Keratinocyte (primary cell): ENCODE measurements at regions not wholly inside any gene's neighbourhood (a gene's known extent, or its start where the extent isn't known, plus 50 kb on each side); places are given as distances from the start of the nearest gene placed in this dataset.

ENCODE experiments used
- CTCF ChIP-seq, 3 experiments: IDR thresholded peaks in 1 of 3; conservative IDR thresholded peaks in 1 of 3; optimal IDR thresholded peaks in 1 of 3; 2 replicates in 2 of 3; 3 replicates in 1 of 3; pipeline versions ENCODE3 to v1.5.1; 2011; ENCODE audit warnings: low read length in 3 of 3, mild to moderate bottlenecking in 3 of 3, moderate library complexity in 2 of 3, control low read depth in 1 of 3, inconsistent platforms in 1 of 3; ENCODE audit not compliant: insufficient read depth in 2 of 3; ENCODE audit errors: extremely low read depth in 1 of 3
- EZH2 ChIP-seq: IDR thresholded peaks from one replicate; pipeline ENCODE4 v1.6.1; 2012; ENCODE audit warnings: inconsistent platforms, mild to moderate bottlenecking, low read length, moderate library complexity

DNA sequence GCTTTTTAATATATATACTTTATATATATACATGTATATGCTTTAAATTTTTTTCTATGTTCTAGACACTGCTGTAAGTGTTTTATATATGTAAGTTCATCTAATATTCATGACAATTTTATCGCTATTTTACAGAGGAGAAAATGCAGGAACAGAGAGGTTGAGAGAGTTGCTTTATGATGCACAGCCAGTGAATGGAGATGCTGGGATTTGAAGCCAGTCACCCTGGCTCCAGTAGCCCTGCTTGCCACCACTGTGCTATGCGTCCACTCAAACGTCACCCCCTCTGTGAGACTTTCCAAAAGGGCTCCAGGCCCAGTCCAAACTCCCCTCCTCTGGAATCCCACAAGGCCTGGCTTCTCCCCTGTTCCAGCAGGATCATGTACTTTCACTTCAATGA is 91.0 kb upstream of the GRIK3 start:
- no peak for TF ChIP-seq CTCF (optimal IDR thresholded peaks at IDR 0.05 in 1 of 3, IDR thresholded peaks at IDR 0.05 in 1 of 3, conservative IDR thresholded peaks at IDR 0.05 in 1 of 3; ENCODE audit: extremely low read depth in 1 of 3, insufficient read depth in 2 of 3, low read length in 3 of 3)
- TF ChIP-seq EZH2 = no peak
